ENCODE measurements at regions not wholly inside any gene's neighbourhood (a gene's known extent, or its start where the extent isn't known, plus 50 kb on each side); places are given as distances from the start of the nearest gene placed in this dataset.

GRCh38 chr5:34524123-34524522, 132.0 kb upstream of the RAI14 start:
- no peak for DNase-seq (ENCODE audit: low spot score in 2 of 2)
- Histone ChIP-seq H3K36me3 (replicated peaks) (no peaks in the 10 kb centered on the region), H3K4me3 (no peak overlapping the region), H3K9me3 (no peaks in the 10 kb centered on the region), H3K4me1 (no peaks in the 10 kb centered on the region), H3K27me3 (ENCODE audit: low read depth) (no peaks in the 10 kb centered on the region)
- in situ Hi-C loops (cut with MboI; ENCODE audit: low sequenced_read_pairs), result loop anchor here (10.0 kb wide), 1 partner anchor 371 kb away; no protein-coding TSS in a partner anchor

- in situ Hi-C loops (cut with MboI; ENCODE audit: low sequenced_read_pairs), result loop anchor here (10.0 kb wide), 1 partner anchor 369 kb away; no protein-coding TSS in a partner anchor
- DNase-seq (ENCODE audit: low spot score in 2 of 2), result no peak
- H3K36me3 ChIP-seq (replicated peaks), result no peaks in the 10 kb centered on the region
- H3K9me3 ChIP-seq, result no peaks in the 10 kb centered on the region
- H3K4me1 ChIP-seq, result no peaks in the 10 kb centered on the region
- H3K4me3 ChIP-seq, result no peak overlapping the region
- H3K27me3 ChIP-seq (ENCODE audit: low read depth), result no peaks in the 10 kb centered on the region
Measured at GRCh38 chr5:34525761-34526160, 130.4 kb upstream of the RAI14 start.

GRCh38 chr5:34526682-34527305, 129.3 kb upstream of the RAI14 start:
- Histone ChIP-seq H3K9me3 (no peaks in the 10 kb centered on the region), H3K4me3 (no peak overlapping the region), H3K4me1 (no peaks in the 10 kb centered on the region), H3K27me3 (ENCODE audit: low read depth) (no peaks in the 10 kb centered on the region), H3K36me3 (replicated peaks) (no peaks in the 10 kb centered on the region)
- DNase-seq (ENCODE audit: low spot score in 2 of 2), result no peak
- in situ Hi-C loops (cut with MboI; ENCODE audit: low sequenced_read_pairs), result loop anchor here (10.0 kb wide), 1 partner anchor 368 kb away; no protein-coding TSS in a partner anchor

- Histone ChIP-seq H3K9me3 (no peaks in the 10 kb centered on the region), H3K4me3 (no peak overlapping the region), H3K4me1 (no peaks in the 10 kb centered on the region), H3K36me3 (replicated peaks) (no peaks in the 10 kb centered on the region), H3K27me3 (ENCODE audit: low read depth) (no peaks in the 10 kb centered on the region)
- in situ Hi-C loops (cut with MboI; ENCODE audit: low sequenced_read_pairs), result loop anchor here (10.0 kb wide), 1 partner anchor 365 kb away; no protein-coding TSS in a partner anchor
- DNase-seq (ENCODE audit: low spot score in 2 of 2), result no peak
Measured at GRCh38 chr5:34529581-34530331, 126.4 kb upstream of the RAI14 start.

- Histone ChIP-seq H3K27me3 (ENCODE audit: low read depth) (peaks cover 3% of the 10 kb centered on the region; the same call in 1 of the 2 replicates), H3K4me1 (no peaks in the 10 kb centered on the region), H3K9me3 (no peaks in the 10 kb centered on the region), H3K36me3 (replicated peaks) (no peaks in the 10 kb centered on the region), H3K4me3 (no peak overlapping the region)
- DNase-seq (ENCODE audit: low spot score in 2 of 2), result no peak
- in situ Hi-C loops (cut with MboI; ENCODE audit: low sequenced_read_pairs), result no loop called here
Measured at GRCh38 chr5:34530637-34531036, 125.5 kb upstream of the RAI14 start.

GRCh38 chr5:34531751-34532360, 124.3 kb upstream of the RAI14 start:
- H3K27me3 ChIP-seq (ENCODE audit: low read depth), result peaks cover 4% of the 10 kb centered on the region; the same call in 1 of the 2 replicates
- no peaks in the 10 kb centered on the region for H3K9me3 ChIP-seq
- H3K4me1 ChIP-seq, result no peaks in the 10 kb centered on the region
- in situ Hi-C loops (cut with MboI; ENCODE audit: low sequenced_read_pairs), result no loop called here
- no peak for DNase-seq (ENCODE audit: low spot score in 2 of 2)
- no peak overlapping the region for H3K4me3 ChIP-seq
- no peaks in the 10 kb centered on the region for H3K36me3 ChIP-seq (replicated peaks)

- Histone ChIP-seq H3K4me1 (no peaks in the 10 kb centered on the region), H3K36me3 (replicated peaks) (no peaks in the 10 kb centered on the region), H3K27me3 (ENCODE audit: low read depth) (peaks cover 7% of the 10 kb centered on the region; the same call in 1 of the 2 replicates), H3K4me3 (no peak overlapping the region), H3K9me3 (no peaks in the 10 kb centered on the region)
- in situ Hi-C loops (cut with MboI; ENCODE audit: low sequenced_read_pairs), result no loop called here
- no peak for DNase-seq (ENCODE audit: low spot score in 2 of 2)
Measured at GRCh38 chr5:34533582-34534522, 122.3 kb upstream of the RAI14 start.

GRCh38 chr5:34534523-34535103, 121.5 kb upstream of the RAI14 start:
- DNase-seq (ENCODE audit: low spot score in 2 of 2), result no peak
- Histone ChIP-seq H3K27me3 (ENCODE audit: low read depth) (peaks cover 12% of the 10 kb centered on the region; the same call in 1 of the 2 replicates), H3K4me1 (no peaks in the 10 kb centered on the region), H3K4me3 (no peak overlapping the region), H3K36me3 (replicated peaks) (no peaks in the 10 kb centered on the region), H3K9me3 (no peaks in the 10 kb centered on the region)
- in situ Hi-C loops (cut with MboI; ENCODE audit: low sequenced_read_pairs), result no loop called here

GRCh38 chr5:34535433-34535832, 120.7 kb upstream of the RAI14 start:
- H3K4me3 ChIP-seq, result no peak overlapping the region
- in situ Hi-C loops (cut with MboI; ENCODE audit: low sequenced_read_pairs), result no loop called here
- H3K27me3 ChIP-seq (ENCODE audit: low read depth), result peaks cover 16% of the 10 kb centered on the region; the same call in 1 of the 2 replicates
- H3K9me3 ChIP-seq, result no peaks in the 10 kb centered on the region
- H3K36me3 ChIP-seq (replicated peaks), result no peaks in the 10 kb centered on the region
- DNase-seq (ENCODE audit: low spot score in 2 of 2), result no peak
- no peaks in the 10 kb centered on the region for H3K4me1 ChIP-seq

- Histone ChIP-seq H3K4me3 (no peak overlapping the region), H3K9me3 (no peaks in the 10 kb centered on the region), H3K27me3 (ENCODE audit: low read depth) (peaks cover 17% of the 10 kb centered on the region; the same call in 1 of the 2 replicates), H3K4me1 (no peaks in the 10 kb centered on the region), H3K36me3 (replicated peaks) (no peaks in the 10 kb centered on the region)
- DNase-seq (ENCODE audit: low spot score in 2 of 2), result peak in 1 of 2 experiments; percentile 4
- in situ Hi-C loops (cut with MboI; ENCODE audit: low sequenced_read_pairs), result no loop called here
Measured at GRCh38 chr5:34535944-34536623, 120.0 kb upstream of the RAI14 start.

GRCh38 chr5:34536699-34537098, 119.4 kb upstream of the RAI14 start:
- H3K4me1 ChIP-seq, result no peaks in the 10 kb centered on the region
- DNase-seq (ENCODE audit: low spot score in 2 of 2), result no peak
- peaks cover 19% of the 10 kb centered on the region; the same call in 1 of the 2 replicates for H3K27me3 ChIP-seq (ENCODE audit: low read depth)
- H3K9me3 ChIP-seq, result peaks cover 3% of the 10 kb centered on the region; the same call in 1 of the 2 replicates
- H3K36me3 ChIP-seq (replicated peaks), result no peaks in the 10 kb centered on the region
- in situ Hi-C loops (cut with MboI; ENCODE audit: low sequenced_read_pairs), result no loop called here
- H3K4me3 ChIP-seq, result no peak overlapping the region

- in situ Hi-C loops (cut with MboI; ENCODE audit: low sequenced_read_pairs), result no loop called here
- Histone ChIP-seq H3K27me3 (ENCODE audit: low read depth) (peaks cover 19% of the 10 kb centered on the region; the same call in 1 of the 2 replicates), H3K4me3 (no peak overlapping the region), H3K36me3 (replicated peaks) (no peaks in the 10 kb centered on the region), H3K4me1 (no peaks in the 10 kb centered on the region), H3K9me3 (peaks cover 3% of the 10 kb centered on the region; the same call in 1 of the 2 replicates)
- no peak for DNase-seq (ENCODE audit: low spot score in 2 of 2)
Measured at GRCh38 chr5:34538026-34538672, 118.0 kb upstream of the RAI14 start.
